GM12892 (cell line): ENCODE measurements at regions not wholly inside any gene's neighbourhood (a gene's known extent, or its start where the extent isn't known, plus 50 kb on each side); places are given as distances from the start of the nearest gene placed in this dataset.

Source experiments
- DNase-seq: peaks from one replicate; pipeline ENCODE4 v3.0.0; 2011; ENCODE audit not compliant: insufficient read length
- FAIRE-seq: peaks from 2 replicates; lab custom pipeline; 2011; peaks lifted over from hg19 to GRCh38; lab: Jason Lieb, UNC
- POLR2A ChIP-seq: IDR thresholded peaks from 2 replicates; pipeline ENCODE4 v1.6.1; 2011; ENCODE audit warnings: low read depth, low read length, control low read depth
- POLR2AphosphoS5 ChIP-seq: IDR thresholded peaks from 2 replicates; pipeline ENCODE4 v1.6.1; 2011; ENCODE audit warnings: low read depth, low read length, control low read depth
- TAF1 ChIP-seq: IDR thresholded peaks from 2 replicates; pipeline ENCODE4 v1.6.1; 2011; ENCODE audit warnings: low read depth, mild to moderate bottlenecking, control low read depth, low read length, borderline replicate concordance

- no peak for FAIRE-seq
- no peak for DNase-seq
- TF ChIP-seq POLR2A, result no peak
- no peak for TF ChIP-seq POLR2AphosphoS5
Measured at GRCh38 chr2:217461674-217462073, 541.1 kb downstream of the TNS1 start.

- TF ChIP-seq POLR2A (no peak), TAF1 (no peak), POLR2AphosphoS5 (no peak)
- FAIRE-seq (no peak), DNase-seq (no peak)
Measured at GRCh38 chr2:217459680-217460405, 543.0 kb downstream of the TNS1 start.

DNA sequence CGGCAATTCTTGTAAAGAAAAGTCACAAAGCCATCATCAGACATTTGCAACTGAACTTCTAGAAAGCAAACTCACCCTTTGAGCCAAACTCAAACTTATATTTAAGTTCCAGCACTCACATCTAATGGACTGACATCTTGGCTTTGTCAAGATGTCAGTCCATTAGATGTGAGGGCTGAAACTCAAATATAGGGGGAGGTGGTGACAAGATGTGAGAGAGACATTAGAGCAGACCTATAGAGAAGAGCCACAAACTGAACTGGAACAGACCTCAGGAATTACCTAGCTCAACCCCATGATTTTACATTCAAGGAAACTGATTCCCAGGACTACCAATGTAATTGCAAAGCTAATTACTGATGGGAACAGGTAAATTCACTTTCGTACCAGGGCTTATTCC is 543.8 kb downstream of the TNS1 start:
- TF ChIP-seq POLR2A (no peak), POLR2AphosphoS5 (no peak)
- FAIRE-seq, result no peak
- no peak for DNase-seq

DNA sequence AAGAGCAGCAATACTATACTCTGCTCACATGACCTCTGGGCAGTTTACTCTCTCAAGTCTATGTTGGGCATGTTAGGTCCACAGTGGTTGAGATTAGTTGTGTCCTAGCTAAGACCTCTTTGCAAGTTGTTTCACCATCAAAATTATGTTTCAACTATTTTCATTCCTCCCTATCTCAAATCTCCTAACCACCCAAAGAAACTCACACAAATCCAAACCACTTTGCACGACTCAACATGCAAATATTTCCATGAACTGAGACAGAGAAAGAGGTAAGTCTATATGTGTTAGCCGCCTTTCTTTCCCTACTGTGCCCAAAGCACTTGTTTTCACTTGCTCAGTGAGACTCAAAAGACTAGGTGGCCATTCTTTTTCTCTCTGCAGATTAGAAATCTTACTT is 546.8 kb downstream of the TNS1 start:
- no peak for DNase-seq
- FAIRE-seq, result no peak
- TF ChIP-seq POLR2AphosphoS5 (no peak), POLR2A (no peak), TAF1 (no peak)

DNA sequence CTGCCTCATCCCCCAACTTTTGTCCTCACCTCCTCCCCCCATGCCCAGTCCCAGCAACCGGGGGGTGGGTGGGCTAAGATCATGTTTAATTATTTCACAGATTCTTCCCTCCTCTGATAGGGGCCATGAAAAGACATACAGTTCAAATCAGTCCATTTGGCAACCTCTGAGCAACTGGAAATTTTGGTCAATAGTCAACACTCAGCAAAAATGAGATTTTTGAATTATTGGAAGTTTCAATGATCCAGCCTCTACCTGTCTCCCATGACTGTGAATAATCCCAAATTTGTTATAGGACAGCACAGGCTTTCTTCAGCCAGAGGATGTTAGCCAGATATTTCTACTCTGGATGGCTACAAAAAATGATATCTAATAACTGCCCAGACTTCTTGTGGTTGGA is 549.9 kb downstream of the TNS1 start:
- no peak for TF ChIP-seq TAF1
- no peak for TF ChIP-seq POLR2AphosphoS5
- no peak for TF ChIP-seq POLR2A
- no peak for DNase-seq
- no peak for FAIRE-seq

- FAIRE-seq, result no peak
- DNase-seq, result no peak
- no peak for TF ChIP-seq POLR2A
Measured at GRCh38 chr2:217451666-217452065, 551.1 kb downstream of the TNS1 start.

DNA sequence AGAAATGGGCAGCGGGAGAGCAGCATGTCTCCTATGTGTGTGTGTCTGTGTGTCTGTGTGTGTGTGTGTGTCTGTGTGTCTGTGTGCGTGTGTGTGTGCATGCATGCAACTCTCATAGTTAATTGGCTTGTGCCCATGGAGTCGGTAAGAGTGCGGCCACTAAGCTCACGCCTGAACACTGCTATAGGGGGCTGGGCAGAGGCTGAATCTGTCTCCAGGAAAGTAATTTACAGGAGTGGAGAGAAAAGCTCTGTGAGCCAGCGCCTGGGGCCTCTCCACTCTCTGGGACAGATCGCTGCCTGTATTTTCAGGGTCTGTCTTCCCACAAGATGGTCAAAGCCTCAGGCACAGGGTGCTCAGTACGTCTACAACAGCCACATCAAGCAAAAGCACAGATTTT is 553.4 kb downstream of the TNS1 start:
- no peak for FAIRE-seq
- TF ChIP-seq POLR2A (no peak), TAF1 (no peak), POLR2AphosphoS5 (no peak)

GRCh38 chr2:217448860-217449259 is 553.9 kb downstream of the TNS1 start:
- DNase-seq, result no peak
- TF ChIP-seq POLR2AphosphoS5 (no peak), POLR2A (no peak), TAF1 (no peak)
- FAIRE-seq, result no peak

More for the DNA sequence above, 553.4 kb downstream of the TNS1 start:
- DNase-seq, result no peak

GRCh38 chr2:217445723-217446122 is 557.1 kb downstream of the TNS1 start:
- TF ChIP-seq POLR2AphosphoS5 (no peak), POLR2A (no peak), TAF1 (no peak)
- DNase-seq (no peak), FAIRE-seq (no peak)

DNA sequence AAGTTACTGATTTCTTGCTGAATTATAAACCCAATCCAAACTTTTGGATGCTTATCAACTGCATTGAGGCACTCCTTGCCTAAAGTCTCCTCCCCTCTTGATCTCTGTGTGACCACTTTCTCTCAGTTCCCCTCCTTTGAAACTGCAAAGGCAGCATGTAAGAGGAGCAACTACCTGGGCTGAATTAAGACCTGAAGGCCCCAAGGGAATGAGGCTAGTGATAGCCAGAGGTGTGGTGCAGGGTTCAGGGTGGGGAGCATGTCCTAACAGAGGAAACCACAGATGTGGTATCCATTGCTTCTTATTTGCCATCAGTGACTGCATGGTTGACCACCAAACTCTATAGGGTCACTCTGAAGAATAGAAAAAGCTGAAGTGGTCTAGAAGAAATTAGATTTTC is 557.9 kb downstream of the TNS1 start:
- DNase-seq (no peak), FAIRE-seq (no peak)
- TF ChIP-seq TAF1 (no peak), POLR2A (no peak), POLR2AphosphoS5 (no peak)

DNA sequence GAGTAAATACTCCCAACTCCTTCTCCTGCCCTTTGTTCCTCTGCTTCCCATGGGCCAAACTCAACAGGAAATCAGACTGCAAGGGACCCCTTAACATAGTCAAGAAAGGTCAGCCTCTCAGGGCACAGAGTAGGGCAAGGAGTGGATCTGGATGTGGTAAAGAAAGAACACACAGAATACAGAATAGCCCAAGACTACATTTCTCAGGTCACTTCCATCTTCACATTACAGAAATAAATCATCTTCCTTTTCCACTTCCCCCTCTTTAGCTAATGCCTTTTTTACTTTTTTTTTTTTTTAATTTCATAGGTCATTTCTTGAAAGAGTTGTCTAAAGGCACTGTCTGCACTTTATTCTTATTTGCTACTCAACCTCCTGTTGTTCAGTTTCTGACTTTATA is 558.3 kb downstream of the TNS1 start:
- DNase-seq, result no peak
- TF ChIP-seq TAF1, result no peak
- no peak for TF ChIP-seq POLR2AphosphoS5
- TF ChIP-seq POLR2A, result no peak
- FAIRE-seq, result no peak

DNA sequence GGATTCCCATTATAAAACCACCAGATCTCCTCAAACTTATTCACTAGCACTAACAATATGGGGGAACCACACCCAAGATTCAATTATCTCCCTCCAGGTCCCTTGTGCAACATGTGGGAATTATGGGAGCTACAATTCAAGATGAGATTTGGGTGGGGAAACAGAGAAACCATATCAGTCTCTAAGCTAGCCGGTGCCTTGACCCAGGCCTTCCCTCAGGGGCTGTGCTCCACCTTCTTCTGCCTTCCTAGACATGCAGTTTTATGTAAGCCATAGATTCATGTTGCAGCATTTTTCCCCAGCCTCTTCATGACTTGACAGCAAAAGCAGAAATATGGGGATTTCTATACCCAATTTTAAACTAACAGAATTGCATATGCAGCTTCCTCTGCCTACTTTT is 559.2 kb downstream of the TNS1 start:
- DNase-seq (no peak), FAIRE-seq (no peak)
- TF ChIP-seq POLR2A (no peak), TAF1 (no peak), POLR2AphosphoS5 (no peak)

- FAIRE-seq, result peak; percentile 88
Measured at GRCh38 chr2:217440000-217440399, 562.8 kb downstream of the TNS1 start.

More at GRCh38 chr2:217440000-217440399, 562.8 kb downstream of the TNS1 start:
- TF ChIP-seq TAF1, result no peak
- TF ChIP-seq POLR2A, result no peak
- no peak for TF ChIP-seq POLR2AphosphoS5
- DNase-seq, result no peak
